ENCODE measurements at regions not wholly inside any gene's neighbourhood (a gene's known extent, or its start where the extent isn't known, plus 50 kb on each side); places are given as distances from the start of the nearest gene placed in this dataset.

GRCh38 chr22:44640618-44641155 is 61.3 kb upstream of the PRR5 start:
- TF ChIP-seq CTCF (IDR thresholded peaks at IDR 0.05; ENCODE audit: insufficient read depth, low read depth, low read length): no peak
- TF ChIP-seq EZH2 (IDR thresholded peaks at IDR 0.05; ENCODE audit: insufficient read depth, low read length): no peak

Data from astrocyte (in vitro differentiated cells and primary cell).